ENCODE measurements at regions not wholly inside any gene's neighbourhood (a gene's known extent, or its start where the extent isn't known, plus 50 kb on each side); places are given as distances from the start of the nearest gene placed in this dataset.
"Not testable (repeated sequence)": the region's sequence is repeated elsewhere in the genome, so short reads cannot be mapped to it uniquely, and the experiment has no call there.

DNA sequence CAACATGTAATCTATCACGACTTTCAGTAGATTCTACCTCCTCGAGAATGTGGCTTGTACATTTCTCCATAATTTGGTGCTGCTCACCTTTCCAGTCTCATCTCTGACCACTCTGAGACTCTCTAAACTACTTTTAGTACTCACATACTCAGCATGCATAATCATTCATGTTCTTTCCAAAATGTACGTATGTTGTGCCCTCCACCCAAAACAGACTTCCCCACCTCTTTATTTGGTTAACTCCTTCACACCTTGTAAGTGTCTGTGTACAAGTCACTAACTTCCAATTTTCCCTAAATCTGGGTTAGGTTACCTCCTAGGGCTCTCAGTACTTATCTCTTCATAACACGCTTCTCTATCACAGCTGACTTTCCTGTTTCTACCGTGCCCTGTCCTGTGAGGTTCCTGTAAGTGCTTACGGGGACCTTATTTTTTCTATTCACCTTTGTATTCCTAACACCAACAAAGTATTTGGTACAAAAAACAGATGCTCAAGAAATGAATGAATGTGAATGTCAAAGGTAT is 186.2 kb upstream of the MKLN1 start:
- DNase-seq = no peak

DNA sequence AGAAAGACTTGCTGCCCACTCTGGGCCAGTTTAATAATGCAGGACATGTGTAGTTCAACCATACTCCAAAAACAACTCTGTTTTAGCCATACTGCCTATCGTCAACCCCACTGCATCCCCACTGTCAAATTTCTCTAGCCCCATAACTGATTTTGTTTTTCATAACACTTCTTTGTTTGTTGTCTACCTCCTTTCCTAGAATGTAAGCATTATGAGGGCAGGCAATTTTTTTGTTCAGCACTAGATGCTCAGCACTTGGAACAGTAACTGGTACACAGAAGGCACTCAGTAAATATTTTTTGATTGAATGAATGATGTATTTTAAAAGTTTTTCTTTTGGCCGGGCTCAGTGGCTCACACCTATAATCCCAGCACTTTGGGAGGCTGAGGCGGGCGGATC is 183.8 kb upstream of the MKLN1 start:
- DNase-seq = no peak

DNA sequence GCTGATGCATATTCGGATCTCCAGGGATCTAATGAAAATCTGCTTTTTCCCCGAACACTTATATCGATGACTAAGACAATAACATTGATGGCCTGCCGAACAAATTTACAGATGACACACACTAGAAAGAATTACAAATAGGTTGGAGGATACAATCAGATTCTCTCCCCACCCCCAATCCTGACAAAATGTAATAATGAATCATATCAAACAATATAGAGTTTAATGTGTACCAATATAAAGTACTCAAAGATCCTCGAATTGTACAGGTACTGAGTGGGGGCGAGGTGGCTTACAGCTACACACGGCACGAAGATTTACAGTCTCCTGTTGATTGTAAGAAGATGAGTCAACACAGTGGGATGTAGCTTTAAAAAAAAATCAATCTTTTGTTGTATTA is 182.7 kb upstream of the MKLN1 start:
- DNase-seq = peak in 1 of 3 donors; percentile 9

DNA sequence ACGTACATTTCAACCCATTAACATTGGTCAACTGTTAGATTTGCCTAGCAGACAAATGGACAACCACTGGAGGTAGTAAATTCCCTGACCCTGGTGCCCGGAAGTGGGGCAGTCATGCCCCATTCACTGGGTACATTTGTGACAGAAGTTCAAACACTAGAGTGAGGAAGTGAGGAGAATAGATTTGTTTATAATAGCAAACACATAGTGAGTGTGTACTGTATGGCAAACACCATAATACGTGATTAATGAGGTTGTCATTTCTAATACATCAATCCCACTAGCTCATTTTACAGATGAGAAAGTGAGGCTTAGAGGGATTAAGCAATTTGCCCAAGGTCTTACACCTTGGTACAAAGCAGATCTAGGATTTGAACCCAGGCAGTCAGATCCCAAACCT is 181.9 kb upstream of the MKLN1 start:
- no peak for DNase-seq

DNA sequence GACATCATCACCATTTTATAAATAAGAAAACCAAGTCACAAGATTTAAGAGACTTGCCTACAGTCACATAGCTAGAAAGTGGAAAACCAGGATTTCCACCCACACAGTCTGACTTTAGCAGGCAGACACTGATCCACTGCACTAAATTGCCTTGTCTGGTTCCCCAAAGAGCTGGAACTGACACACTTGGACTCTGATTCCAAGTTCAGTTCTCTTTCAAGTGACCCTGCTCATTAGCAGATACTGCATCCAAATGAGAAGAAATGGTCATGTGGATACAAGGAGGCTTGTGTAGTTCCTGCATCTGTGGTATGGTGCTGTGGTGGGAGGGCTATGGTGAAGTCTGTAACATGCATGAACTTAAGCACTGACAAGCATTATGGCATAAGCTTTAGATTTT is 180.1 kb upstream of the MKLN1 start:
- DNase-seq = no peak

DNA sequence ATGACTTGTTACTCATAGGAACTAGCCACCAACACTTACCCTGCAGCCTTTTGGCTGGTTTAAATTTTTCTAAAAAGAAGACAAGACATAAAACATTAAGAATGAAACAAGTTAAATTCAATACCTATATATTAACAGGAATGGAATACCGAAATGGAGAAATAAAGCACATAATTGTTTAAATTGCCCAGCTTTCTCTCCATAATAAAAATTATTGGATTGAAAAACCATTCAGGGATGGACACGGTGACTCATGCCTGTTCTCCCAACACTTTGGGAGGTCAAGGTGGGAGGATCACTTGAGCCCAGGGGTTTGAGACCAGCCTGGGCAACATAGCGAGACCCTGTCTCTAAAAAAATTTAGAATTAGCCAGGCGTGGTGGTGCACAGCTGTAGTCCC is 179.4 kb upstream of the MKLN1 start:
- DNase-seq = no peak

DNA sequence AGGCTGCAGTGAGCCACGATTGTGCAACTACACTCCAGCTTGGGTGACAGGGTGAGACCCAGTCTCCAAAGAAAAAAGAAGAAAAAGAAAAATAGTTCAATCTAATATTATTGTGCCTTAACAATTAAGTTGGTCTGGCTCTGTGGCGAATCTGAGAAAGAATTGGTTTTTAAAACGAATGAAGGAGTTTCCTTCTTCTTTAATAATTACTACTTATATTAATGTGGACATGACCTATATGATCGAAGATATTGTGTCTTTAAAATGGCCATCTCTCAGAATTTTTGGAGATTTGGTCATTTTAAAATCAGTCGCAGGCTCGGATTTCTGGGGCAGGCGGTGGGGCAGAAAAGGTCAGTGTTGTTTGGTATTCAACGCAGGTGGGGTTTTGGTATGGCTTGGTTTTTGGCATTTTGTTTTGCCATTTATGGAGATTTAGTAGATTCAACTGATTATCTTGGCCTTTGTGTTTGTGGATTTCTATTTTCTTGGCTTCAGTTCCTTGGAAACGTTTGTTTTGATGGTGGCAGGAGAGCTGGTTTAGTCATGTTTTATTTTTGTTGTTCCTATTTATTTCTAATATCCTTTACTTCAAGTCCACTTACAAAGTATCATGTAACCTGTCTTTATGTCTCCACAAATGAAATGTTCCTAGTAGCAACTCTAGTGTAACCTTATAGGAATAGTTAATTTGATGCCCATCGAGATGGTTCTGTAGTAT is 178.8 kb upstream of the MKLN1 start:
- DNase-seq = no peak

DNA sequence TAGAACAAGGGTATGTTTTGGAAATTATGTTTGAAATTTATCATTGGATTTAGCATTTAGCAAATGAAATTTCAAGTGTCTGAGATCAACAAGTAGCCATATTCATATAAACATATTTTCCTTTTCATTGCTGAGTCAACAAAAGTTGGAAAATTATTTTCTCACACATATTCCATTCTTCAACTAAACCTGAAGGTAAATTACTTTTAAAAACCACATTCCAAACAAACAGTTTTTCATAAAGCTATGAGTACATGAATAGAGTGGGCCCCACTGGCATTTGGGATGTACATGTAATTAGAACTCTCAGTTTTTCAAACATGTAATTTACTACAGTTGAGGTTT is 178.3 kb upstream of the MKLN1 start:
- no peak for DNase-seq

DNA sequence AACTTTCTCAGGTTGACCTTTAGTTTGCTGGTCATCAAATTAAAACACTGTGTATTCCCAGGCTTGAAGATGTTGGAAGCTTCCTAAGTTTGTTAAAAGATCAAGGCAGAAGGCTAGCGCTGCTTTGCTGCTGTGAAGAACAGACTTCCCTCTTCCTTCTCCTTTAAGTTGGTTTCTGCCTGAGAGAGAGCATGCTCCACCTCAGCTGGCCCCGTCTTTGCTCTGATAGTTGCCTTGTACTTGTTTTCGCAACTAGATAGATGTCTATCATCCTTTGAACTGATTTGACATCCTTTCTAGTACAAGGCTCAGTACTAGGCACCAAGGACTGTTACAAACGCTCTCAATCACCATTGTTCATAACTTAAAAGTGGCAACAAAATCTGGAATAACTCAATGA is 177.8 kb upstream of the MKLN1 start:
- no peak for DNase-seq

DNA sequence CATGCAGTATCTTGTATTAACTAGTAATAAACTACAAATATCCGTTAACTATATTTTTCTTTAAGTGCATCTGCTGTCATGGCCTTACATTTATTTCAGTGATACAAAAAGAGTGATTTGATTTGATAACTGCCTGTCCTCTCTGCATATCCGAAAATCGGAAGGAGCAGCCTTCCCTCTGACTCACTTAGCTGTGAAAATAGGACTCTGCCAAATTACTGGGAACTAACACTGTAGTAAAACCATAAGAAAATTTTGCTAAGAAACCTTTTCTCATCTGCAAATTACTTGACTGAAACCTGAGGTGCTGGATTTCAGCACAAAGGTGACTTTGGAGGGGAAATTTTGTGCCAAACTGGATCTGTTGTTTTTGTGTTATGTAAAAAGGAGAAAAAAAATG is 176.6 kb upstream of the MKLN1 start:
- DNase-seq = no peak

DNA sequence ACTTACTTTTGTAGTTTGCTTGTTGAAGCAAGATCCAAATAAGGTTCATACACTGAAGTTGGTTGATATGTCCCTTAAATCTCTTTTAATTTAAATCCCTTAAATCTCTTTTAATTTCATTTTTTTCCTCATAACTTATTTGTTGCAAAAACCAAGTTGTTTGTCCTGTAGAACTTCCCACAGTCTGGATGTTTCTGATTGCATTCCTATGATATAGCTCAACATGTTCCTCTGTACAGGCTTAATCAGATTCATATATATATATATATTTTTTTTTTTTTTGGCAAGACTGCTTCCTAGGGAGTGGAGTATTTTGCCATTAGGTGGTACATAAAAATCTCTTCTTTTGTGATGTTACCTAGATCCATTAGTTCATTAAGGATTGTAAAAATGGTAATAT is 174.9 kb upstream of the MKLN1 start:
- DNase-seq = no peak

DNA sequence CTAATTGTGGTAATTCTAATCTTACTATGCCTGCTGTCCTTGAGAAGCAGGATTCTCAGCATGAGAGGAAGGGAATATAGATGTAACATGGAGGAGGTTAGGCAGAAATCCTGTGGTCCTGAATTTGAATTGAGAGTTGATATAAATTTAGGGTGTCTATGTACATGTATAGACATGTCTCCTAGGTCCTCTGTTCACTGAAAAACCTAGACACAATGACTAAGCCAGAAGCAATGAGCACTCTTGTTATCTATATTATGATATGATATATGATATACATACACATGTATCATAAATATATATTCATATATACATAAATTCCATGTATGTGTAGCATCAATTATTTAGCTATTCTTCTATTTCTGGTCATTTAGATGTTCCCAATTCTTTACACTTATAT is 173.3 kb upstream of the MKLN1 start:
- DNase-seq = no peak

DNA sequence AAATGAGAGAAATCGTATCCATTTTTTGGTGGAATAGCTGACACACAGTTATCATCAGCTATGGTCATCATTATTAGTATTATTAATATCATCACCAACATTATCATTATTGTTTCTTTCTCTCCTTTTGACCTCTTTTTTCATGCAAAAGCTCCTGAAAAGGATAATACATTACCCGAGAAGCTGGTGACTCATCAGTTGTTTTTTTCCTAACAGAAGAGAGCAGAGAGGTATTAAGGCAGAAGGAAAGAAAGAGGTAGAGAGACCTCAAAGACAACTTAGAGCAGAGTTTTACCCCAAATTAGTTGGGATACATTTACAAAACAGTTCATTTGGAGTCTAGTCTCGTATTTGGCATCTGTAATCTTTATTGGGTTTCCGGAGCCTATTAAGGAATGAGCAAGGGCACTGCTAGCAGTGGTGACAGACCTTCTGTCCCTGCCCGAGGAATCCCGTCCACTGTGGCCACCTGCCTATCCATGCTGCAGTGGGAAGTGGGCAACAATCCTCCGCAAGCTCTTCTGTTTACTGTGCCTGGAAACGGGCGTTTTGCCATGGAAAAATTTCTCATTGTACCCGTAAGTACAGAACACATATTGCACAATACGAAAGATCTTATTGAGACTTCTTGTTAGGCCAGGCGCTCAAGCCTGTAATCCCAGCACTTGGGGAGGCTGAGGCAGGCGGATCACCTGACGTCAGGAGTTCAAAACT is 170.0 kb upstream of the MKLN1 start:
- DNase-seq = no peak

DNA sequence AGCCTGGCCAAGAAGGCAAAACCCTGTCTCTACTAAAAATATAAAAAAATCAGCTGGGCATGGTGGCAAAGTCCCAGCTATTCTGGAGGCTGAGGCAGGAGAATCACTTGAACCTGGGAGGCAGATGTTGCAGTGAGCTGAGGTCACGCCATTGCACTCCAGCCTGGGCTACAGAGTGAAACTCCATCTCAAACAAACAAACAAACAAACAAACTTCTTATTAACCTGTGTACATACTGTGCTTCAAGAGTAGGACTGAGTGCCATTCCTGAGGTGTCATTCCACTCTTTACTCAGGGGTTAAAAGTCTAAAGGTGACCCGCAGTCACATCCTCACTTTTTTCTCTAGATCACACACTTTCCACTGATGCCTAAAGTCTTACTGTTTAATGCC is 169.4 kb upstream of the MKLN1 start:
- not testable (repeated sequence) for DNase-seq

DNA sequence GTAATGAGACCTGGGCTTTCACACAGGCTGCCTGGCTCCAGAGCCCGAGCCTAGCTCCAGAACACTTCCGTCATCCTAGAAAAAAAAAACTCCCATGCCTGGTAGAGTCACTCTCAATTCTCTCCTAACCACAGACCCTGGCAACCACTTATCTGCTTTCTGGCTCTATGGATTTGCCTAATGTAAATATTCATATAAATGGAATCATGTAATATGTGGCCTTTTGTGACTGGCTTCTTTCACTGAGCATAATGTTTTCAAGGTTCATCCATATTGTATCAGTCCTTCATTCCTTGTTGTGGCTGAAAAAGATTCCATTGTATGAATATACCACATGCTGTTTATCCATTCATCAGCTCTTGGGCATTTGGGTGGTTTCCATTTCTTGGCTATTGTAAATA is 167.7 kb upstream of the MKLN1 start:
- peak in 1 of 3 donors; percentile 52 for DNase-seq

DNA sequence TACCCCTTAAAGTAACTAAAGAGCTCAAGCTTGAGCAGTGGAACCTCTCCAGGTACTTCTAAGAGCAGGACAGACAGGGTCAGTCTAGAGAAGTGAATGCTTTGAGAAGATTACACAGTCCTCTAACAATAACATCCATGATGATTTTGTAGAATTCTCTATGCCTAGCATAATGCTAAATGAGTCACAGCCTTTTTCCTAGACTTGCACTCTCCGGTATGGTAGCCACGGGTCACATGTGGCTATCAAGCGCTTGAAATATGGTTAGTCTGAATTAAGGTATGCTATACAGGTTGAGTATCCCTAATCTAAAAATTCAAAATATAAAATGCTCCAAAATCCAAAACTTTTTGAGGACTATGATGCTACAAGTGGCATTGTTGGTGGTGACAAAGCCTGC is 166.6 kb upstream of the MKLN1 start:
- no peak for DNase-seq

DNA sequence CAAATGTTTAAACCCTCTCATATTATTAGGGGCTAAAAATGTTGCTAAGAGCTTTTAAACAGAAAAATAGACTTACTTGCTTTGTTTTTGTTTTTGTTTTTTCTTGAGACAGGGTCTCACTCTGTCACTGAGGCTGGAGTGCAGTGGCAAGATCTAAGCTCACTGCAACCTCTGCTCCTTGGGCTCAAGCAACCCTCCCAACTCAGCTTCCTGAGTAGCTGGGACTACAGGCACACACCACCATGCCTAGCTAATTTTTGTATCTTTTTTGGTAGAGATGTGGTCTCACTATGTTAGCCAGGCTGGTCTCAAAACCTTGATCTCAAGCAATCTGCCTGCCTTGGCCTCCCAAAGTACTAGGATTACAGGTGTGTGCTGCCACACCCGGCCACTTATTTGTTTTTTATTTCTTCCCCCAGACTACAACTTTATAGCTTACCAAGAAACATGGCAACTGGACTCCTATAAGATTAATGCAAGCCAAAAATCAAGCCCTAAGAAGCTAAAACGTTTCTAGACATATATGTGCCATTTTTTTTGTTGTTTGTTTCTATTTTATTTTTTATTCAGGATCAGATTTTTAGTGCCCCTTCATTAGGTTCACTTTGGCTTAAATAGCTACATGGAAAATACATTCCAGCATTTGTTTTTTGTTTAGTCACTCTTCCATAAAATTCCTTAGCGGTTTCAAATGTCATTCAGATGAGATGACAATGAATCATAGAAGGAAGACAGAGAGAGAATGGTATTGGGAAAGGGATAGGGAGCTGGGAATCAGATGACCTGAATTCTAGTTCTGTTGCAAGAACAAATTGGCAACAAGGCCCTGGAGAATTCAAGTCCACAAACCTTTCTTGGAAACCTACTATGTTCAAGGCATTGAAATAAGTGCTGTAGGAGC is 163.4 kb upstream of the MKLN1 start:
- peak in 1 of 3 donors; percentile 86 for DNase-seq

DNA sequence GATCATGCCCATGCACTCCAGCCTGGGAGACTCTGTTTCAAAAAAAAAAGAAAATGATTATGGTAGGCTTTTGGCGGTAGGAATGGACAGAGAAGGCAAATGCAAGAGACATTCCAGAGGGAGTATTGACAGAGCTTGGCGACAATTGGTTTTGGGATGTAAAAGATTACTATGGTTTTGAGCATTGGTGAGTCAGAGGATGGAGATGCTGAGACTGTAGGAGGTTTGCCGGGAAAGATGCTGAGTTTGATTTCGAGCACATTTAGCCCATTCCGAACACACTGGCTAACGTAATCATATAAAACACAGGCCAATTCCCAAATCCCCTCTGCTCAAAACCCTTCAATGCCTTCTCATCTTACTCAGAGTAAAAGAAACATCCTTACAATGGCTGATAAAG is 161.6 kb upstream of the MKLN1 start:
- DNase-seq = peak in 1 of 3 donors; percentile 85

DNA sequence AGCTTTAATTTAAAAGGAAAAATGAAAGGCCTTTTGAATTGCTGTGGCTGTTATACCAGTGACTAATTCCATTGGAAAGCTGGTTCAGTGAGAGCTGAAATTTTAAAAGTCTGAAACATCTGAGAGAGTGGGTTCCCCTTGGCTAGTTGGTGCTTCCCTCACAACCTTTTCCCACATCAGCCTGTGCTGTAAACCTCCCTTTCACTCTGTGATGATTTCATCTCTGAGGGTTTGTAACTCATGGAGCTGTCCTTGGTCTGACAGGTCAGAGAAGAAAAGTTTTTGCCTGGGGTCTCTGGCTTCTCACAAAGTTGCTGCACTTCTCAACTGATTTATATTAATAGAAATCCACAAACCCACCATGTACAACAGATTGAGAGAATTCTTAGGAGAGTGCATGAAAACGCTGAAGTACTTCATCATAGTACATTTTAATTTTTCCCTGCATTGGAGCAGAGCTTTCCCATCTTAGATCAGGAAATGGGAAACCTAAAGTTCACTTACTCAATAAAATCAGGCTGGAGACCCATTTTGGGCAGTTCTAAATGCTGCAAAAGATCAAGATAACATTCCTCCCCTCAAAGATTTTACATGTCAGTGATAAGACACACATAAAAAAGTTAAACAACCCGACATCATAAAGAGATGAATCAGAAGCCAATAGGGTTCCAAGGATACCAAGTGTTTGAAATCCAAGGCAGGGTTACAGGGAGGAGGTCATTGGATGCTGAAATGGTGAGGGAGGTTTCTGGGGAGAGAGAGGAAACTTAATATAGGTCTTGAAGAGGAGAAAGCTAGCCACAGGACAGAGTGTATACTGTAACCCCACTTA is 157.0 kb upstream of the MKLN1 start:
- DNase-seq = no peak

DNA sequence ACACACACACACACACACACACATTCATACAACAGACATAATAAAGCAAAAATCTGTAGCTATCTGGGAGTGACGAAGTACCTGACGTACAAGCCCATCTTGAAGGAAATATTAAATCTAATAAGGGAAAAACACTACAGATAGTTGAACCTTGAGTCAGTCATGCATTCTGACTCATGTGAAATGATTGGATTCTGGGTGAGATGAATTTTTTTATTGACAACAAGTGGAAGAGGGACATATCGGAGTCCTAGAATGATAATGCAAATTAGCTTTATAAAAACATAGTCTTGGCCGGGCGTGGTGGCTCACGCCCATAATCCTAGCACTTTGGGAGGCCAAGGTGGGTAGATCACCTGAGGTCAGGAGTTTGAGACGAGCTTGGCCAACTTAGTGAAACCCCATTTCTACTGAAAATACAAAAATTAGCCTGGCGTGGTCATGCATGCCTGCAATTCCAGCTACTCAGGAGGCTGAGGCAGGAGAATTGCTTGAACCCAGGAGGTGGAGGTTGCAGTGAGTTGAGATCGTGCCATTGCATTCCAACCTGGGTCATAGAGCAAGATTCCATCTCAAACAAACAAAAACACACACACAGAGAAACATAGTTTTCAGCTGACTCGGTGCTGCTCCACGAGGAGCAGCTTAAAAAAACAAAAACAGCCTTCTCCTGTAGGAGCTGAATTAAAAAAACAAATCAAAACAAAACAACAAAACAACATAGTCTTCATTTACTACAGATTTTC is 154.4 kb upstream of the MKLN1 start:
- DNase-seq = no peak

DNA sequence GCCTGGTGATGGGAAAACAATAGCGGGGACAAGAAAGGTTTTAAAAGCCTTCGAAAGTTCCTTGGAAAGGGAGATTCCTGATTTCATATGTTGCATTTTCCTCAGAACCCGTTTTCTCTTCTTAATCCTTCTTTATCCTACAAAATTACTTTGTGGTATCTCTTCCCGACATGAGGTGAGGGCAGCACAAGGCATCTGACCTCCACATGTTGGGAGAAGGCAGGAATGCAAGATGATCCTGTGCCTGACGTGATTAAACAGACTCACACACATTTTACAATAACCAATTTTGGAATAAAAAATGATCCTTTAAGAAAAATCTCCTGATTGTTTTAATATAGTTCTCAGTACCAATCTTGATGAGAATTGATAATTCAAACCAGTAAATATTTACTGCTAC is 153.3 kb upstream of the MKLN1 start:
- DNase-seq = no peak

All from muscle of back (tissue), 3 donors.